Small intestine (tissue), 7 donors: ENCODE measurements at regions not wholly inside any gene's neighbourhood (a gene's known extent, or its start where the extent isn't known, plus 50 kb on each side); places are given as distances from the start of the nearest gene placed in this dataset.

ENCODE experiments used
- DNase-seq, 2 donors: peaks; one replicate each; pipeline versions ENCODE4 v3.0.0 to v3.0.0-alpha.2; 2013
- FAIRE-seq: peaks from 2 replicates; lab custom pipeline; 2012; peaks lifted over from hg19 to GRCh38; lab: Jason Lieb, UNC
- H3K27ac ChIP-seq, 3 donors: one replicate each; pipeline ENCODE4 v1.5.1; 2013; ENCODE audit warnings: low read length in 2 of 3, mild to moderate bottlenecking in 2 of 3, control low read depth in 1 of 3, inconsistent platforms in 1 of 3, low read depth in 1 of 3, moderate library complexity in 1 of 3
- H3K27me3 ChIP-seq, 3 donors: one replicate each; pipeline ENCODE4 v1.6.1; 2013; ENCODE audit warnings: low read length in 3 of 3, inconsistent platforms in 1 of 3; ENCODE audit not compliant: control insufficient read depth in 3 of 3, insufficient read depth in 3 of 3
- H3K36me3 ChIP-seq, 3 donors: one replicate each; pipeline ENCODE4 v1.6.1; 2013; ENCODE audit warnings: low read length in 3 of 3, inconsistent platforms in 1 of 3, low read depth in 1 of 3, mild to moderate bottlenecking in 1 of 3, moderate library complexity in 1 of 3; ENCODE audit not compliant: control insufficient read depth in 3 of 3, insufficient read depth in 2 of 3
- H3K4me1 ChIP-seq, 3 donors: one replicate each; pipeline ENCODE4 v1.6.1; 2013; ENCODE audit warnings: low read length in 2 of 3, inconsistent platforms in 1 of 3, low read depth in 1 of 3, mild to moderate bottlenecking in 1 of 3, moderate library complexity in 1 of 3; ENCODE audit not compliant: control insufficient read depth in 3 of 3, insufficient read depth in 2 of 3
- H3K4me3 ChIP-seq, 3 donors: one replicate each; pipeline ENCODE4 v1.5.1; 2013; ENCODE audit warnings: low read length in 3 of 3, control low read depth in 1 of 3, inconsistent platforms in 1 of 3, low read depth in 1 of 3, mild to moderate bottlenecking in 1 of 3, moderate library complexity in 1 of 3
- H3K9me3 ChIP-seq, 2 donors: one replicate each; pipeline ENCODE4 v1.6.1; 2013; ENCODE audit warnings: low read depth in 1 of 2, low read length in 1 of 2; ENCODE audit not compliant: control insufficient read depth in 2 of 2, insufficient read depth in 1 of 2
- WGBS, 3 donors: extraction: QIAGEN DNeasy Blood & Tissue Kit; methylation state at CpG; one replicate each; pipeline ENCODE4 v1.1.7; 2013; 5-methylcytosine and 5-hydroxymethylcytosine counted together
- donor health status: healthy with polysubstance abuse.
- donor health status: control.
- donor health status: control.
- donor health status: Bipolar disorder and iron deficiency.
- donor health status: healthy.

DNA sequence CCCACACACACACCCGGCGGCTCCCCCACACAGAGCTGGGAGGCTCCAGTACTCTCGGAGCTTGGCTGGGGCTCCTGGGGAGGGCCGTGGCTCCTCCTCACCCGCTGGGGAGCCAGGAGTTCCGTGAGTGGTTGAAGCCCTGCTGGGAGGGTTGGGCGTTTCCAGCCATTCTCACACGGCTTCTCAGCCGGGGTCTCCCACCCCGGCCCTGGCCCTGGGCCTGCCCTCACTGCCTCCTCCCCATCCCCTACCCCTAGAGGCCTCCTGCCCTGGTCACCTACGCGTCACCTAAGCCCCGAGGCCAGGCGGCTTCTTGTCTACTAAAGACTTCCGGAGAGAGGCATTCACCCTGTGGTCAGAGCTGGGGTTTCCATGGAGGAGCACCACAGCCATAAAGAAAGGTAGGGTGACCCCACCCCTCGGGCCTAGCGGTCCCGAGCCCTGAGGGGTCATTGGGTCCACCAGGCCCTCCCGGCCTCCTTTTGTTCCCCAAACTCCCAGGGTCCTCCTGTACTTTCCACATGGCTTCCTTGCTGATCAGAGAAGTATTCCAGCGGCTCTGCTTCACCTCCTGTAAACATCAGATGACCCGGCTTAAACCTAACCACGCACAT lies 99.3 kb downstream of the TTLL2 start:
- Histone ChIP-seq H3K36me3 (no peaks in the 10 kb centered on the region), H3K4me1 (peaks cover 0 to 31% (median 0%) of the 10 kb centered on the region in 3 donors), H3K9me3 (peaks cover 0 to 11% of the 10 kb centered on the region in 2 donors), H3K27me3 (no peaks in the 10 kb centered on the region), H3K27ac (peak overlapping the region in 1 of 3 donors; percentile 21), H3K4me3 (no peak overlapping the region)
- DNase-seq: peak in 1 of 2 donors; percentile 50
- WGBS, 3 donors: 79 to 83% (median 80%) methylated on average over 19 to 22 of the region's 22 CpGs
- FAIRE-seq: no peak

DNA sequence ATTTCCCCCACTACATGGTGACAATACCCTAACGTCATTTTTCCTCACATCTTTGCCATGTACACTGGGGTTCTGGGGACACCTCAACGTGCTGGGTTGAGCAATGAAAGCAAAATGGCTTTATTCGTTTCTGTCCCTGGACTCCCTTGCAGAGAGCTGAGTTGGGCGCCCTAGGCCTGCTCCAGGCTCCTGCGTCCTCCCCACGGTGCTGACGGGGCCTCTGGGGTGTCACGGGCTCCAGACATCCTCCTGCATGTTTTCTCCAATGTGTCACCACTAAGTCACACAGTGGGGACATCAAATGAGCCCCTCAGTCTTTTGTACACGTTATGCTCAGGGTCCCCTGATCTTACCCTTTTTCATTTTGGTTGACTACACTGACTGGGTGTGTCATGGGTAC lies 99.8 kb downstream of the TTLL2 start:
- peaks cover 0 to 31% (median 0%) of the 10 kb centered on the region in 3 donors for H3K4me1 ChIP-seq
- 84 to 91% (median 91%) methylated on average over 9 of the region's 9 CpGs for WGBS, 3 donors
- H3K27me3 ChIP-seq: no peaks in the 10 kb centered on the region
- H3K4me3 ChIP-seq: no peak overlapping the region
- H3K27ac ChIP-seq: no peak overlapping the region
- FAIRE-seq: no peak
- no peaks in the 10 kb centered on the region for H3K36me3 ChIP-seq
- DNase-seq: no peak
- H3K9me3 ChIP-seq: peaks cover 0 to 11% of the 10 kb centered on the region in 2 donors

- DNase-seq: peak in 1 of 2 donors; percentile 24
- H3K4me1 ChIP-seq: peaks cover 0 to 18% (median 0%) of the 10 kb centered on the region in 3 donors
- H3K36me3 ChIP-seq: no peaks in the 10 kb centered on the region
- no peak overlapping the region for H3K4me3 ChIP-seq
- peaks cover 0 to 6% of the 10 kb centered on the region in 2 donors for H3K9me3 ChIP-seq
- WGBS, 3 donors: 22 to 48% (median 38%) methylated on average over 5 of the region's 5 CpGs
- FAIRE-seq: no peak
- H3K27me3 ChIP-seq: no peaks in the 10 kb centered on the region
- H3K27ac ChIP-seq: peak overlapping the region in 1 of 3 donors; percentile 54
Observed at GRCh38 chr6:167426084-167426483, 101.2 kb downstream of the TTLL2 start.

DNA sequence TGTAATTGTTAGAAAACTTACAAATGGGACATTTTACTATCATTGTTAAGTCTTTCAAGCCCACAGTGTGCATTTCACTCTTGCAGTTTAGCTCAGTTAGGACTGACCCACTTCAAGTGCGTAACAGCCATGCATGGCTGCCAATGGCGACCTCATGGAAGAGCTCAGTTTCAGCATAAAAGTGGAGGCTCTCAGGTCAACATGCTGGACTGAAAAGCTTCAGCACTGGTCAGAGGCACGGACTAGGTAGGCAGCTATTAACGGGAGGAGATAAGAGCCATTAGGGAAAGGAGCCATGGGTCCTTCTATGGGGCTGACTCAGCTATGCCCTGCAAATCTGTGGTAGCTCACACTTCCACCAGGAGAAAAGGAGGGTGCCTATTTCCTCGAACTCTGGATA lies 101.8 kb downstream of the TTLL2 start:
- H3K9me3 ChIP-seq: peaks cover 0 to 6% of the 10 kb centered on the region in 2 donors
- 51 to 54% (median 54%) methylated on average over 5 of the region's 5 CpGs for WGBS, 3 donors

GRCh38 chr6:167428664-167429333 lies 103.9 kb downstream of the TTLL2 start:
- no peak for DNase-seq
- Histone ChIP-seq H3K27me3 (no peaks in the 10 kb centered on the region), H3K4me1 (peaks cover 0 to 17% (median 0%) of the 10 kb centered on the region in 3 donors), H3K27ac (no peak overlapping the region), H3K4me3 (no peak overlapping the region), H3K36me3 (no peaks in the 10 kb centered on the region), H3K9me3 (peaks cover 0 to 3% of the 10 kb centered on the region in 2 donors)
- FAIRE-seq: no peak
- 86 to 93% (median 89%) methylated on average over 4 of the region's 4 CpGs for WGBS, 3 donors

More for the DNA sequence above, 101.8 kb downstream of the TTLL2 start:
- Histone ChIP-seq H3K4me3 (no peak overlapping the region), H3K27me3 (no peaks in the 10 kb centered on the region), H3K36me3 (no peaks in the 10 kb centered on the region), H3K27ac (peak overlapping the region in 1 of 3 donors; percentile 54), H3K4me1 (peaks cover 0 to 17% (median 0%) of the 10 kb centered on the region in 3 donors)
- FAIRE-seq (no peak), DNase-seq (peak; percentile 45 to 68)

- Histone ChIP-seq H3K4me3 (no peak overlapping the region), H3K27ac (no peak overlapping the region), H3K9me3 (no peaks in the 10 kb centered on the region), H3K36me3 (no peaks in the 10 kb centered on the region), H3K27me3 (no peaks in the 10 kb centered on the region), H3K4me1 (peaks cover 0 to 17% (median 0%) of the 10 kb centered on the region in 3 donors)
- FAIRE-seq: no peak
- 90 to 95% (median 93%) methylated on average over 4 of the region's 4 CpGs for WGBS, 3 donors
- no peak for DNase-seq
Observed at GRCh38 chr6:167429353-167429752, 104.5 kb downstream of the TTLL2 start.

DNA sequence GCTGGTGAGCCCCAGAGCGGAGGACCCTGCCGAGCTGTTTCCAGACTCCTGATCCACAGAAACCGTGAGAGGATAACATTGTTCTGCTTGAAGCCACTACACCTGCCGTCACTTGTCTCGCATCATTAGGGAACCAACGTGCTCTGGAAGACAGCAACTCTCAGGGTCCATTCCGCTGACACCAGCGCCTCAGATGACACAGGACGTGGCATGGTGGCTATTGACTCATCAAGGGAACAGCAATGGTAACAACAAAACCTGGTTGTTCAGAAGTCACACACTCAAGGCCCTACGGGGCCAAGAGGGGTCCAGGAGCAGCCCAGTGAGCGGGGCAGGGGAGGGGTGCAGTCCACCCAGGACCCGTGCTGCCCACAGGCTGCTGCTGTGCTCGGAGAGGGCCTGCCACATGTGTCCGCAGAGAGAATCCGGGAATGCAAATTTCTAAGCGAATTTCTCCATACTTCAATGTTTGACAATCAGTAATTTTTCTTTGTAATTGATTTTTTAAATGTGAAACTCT lies 110.4 kb downstream of the TTLL2 start:
- Histone ChIP-seq H3K27me3 (peaks cover 0 to 1% (median 0%) of the 10 kb centered on the region in 3 donors), H3K4me1 (no peaks in the 10 kb centered on the region), H3K27ac (no peak overlapping the region), H3K4me3 (no peak overlapping the region), H3K9me3 (peaks cover 0 to 3% of the 10 kb centered on the region in 2 donors), H3K36me3 (no peaks in the 10 kb centered on the region)
- 80 to 89% (median 84%) methylated on average over 16 of the region's 16 CpGs for WGBS, 3 donors
- DNase-seq (no peak), FAIRE-seq (no peak)

DNA sequence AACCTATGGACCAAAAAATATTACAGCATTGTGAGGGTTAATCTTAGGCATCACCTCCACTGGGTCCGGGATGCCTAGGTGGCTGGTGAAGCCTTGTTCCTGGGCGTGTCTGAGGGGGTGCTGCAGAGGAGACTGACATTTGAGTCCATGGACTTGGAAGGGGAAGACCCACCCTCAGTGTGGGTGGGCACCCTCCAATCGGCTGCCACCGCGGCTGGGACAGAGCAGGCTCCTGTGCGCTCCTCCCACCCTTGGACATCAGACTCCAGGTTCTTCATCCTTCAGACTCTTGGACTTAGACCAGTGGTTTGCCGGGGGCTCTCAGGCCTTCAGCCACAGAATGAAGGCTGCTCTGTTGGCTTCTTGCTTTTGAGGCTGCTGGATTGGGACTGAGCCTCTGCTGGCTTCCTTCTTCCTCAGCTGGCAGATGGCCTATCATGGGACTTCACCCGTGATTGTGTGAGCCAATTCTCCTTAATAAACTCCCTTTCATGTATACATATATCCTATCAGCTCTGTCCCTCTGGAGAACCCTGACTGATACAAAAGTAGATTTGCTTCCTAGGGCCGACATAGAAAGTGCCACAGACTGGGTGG lies 113.1 kb downstream of the TTLL2 start:
- Histone ChIP-seq H3K4me3 (no peak overlapping the region), H3K36me3 (no peaks in the 10 kb centered on the region), H3K9me3 (peaks cover 0 to 3% of the 10 kb centered on the region in 2 donors), H3K4me1 (peaks cover 0 to 7% (median 0%) of the 10 kb centered on the region in 3 donors), H3K27ac (no peak overlapping the region), H3K27me3 (peaks cover 0 to 1% (median 0%) of the 10 kb centered on the region in 3 donors)
- DNase-seq: no peak
- FAIRE-seq: no peak
- WGBS, 3 donors: 68 to 80% (median 75%) methylated on average over 9 of the region's 9 CpGs
